Activated naive CD4-positive, alpha-beta T cell treated with anti-CD3 and anti-CD28 coated beads, Interleukin-2, amount 10 ng/mL, durations not matched to agents 7 days and 5 days (primary cell): ENCODE measurements at regions not wholly inside any gene's neighbourhood (a gene's known extent, or its start where the extent isn't known, plus 50 kb on each side); places are given as distances from the start of the nearest gene placed in this dataset.

Experiments
- CTCF ChIA-PET: fragments of 350-600 bp; sonication (Branson Sonifier 250); formaldehyde crosslinking; loops from one replicate; lab custom pipeline; 2021; ENCODE audit warnings: antibody characterized with exemption; lab: Charles Lee
- DNase-seq: peaks from one replicate; pipeline ENCODE4 v3.0.0-alpha.2; 2020
- H3K27ac Mint-ChIP-seq: one replicate; pipeline ENCODE4 v1.8.0; 2021; ENCODE audit warnings: mild to moderate bottlenecking, moderate library complexity, mixed read lengths
- H3K27me3 Mint-ChIP-seq: one replicate; pipeline ENCODE4 v1.8.0; 2021; ENCODE audit warnings: mild to moderate bottlenecking, mixed read lengths
- H3K36me3 Mint-ChIP-seq: one replicate; pipeline ENCODE4 v1.8.0; 2021; ENCODE audit warnings: mixed read lengths
- H3K4me1 Mint-ChIP-seq: one replicate; pipeline ENCODE4 v1.8.0; 2021; ENCODE audit warnings: mixed read lengths
- H3K4me3 Mint-ChIP-seq: one replicate; pipeline ENCODE4 v1.8.0; 2021; ENCODE audit warnings: mild to moderate bottlenecking, moderate library complexity, mixed read lengths
- H3K9me3 Mint-ChIP-seq: one replicate; pipeline ENCODE4 v1.8.0; 2021; ENCODE audit warnings: mixed read lengths

- Mint-ChIP-seq H3K36me3 (no peaks in the 10 kb centered on the region), H3K27ac (no peak overlapping the region)
These were observed 188.8 kb upstream of the KHDRBS2 start for GRCh38 chr6:62474793-62475192.

DNA sequence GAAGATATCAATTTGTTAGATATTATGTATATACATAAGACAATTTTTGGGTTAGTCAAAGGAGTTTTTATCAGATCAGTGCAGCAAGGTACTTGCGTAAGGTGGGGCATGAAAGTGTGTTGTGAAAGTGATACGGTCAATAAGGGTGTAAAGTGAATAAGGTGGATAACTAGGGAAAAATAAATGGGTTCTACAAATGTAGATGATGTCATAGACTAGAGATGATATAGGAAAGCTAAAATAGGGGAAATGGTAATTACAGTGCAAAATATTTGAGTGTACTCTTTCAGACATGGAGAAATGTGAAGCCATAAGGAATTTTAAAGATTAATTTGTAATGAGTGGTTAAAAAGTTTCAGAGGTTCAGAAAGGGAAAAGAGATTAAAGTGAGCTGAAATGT is 180.6 kb upstream of the KHDRBS2 start:
- no peaks in the 10 kb centered on the region for H3K36me3 Mint-ChIP-seq
- H3K4me3 Mint-ChIP-seq, result no peak overlapping the region
- no peaks in the 10 kb centered on the region for H3K4me1 Mint-ChIP-seq
- no peaks in the 10 kb centered on the region for H3K27me3 Mint-ChIP-seq
- no peak for DNase-seq
- H3K27ac Mint-ChIP-seq, result no peak overlapping the region
- no peaks in the 10 kb centered on the region for H3K9me3 Mint-ChIP-seq
- CTCF ChIA-PET, result no interaction called here

More at GRCh38 chr6:62474793-62475192, 188.8 kb upstream of the KHDRBS2 start:
- Mint-ChIP-seq H3K9me3 (peaks cover 2% of the 10 kb centered on the region), H3K4me3 (no peak overlapping the region), H3K4me1 (no peaks in the 10 kb centered on the region), H3K27me3 (no peaks in the 10 kb centered on the region)
- DNase-seq, result no peak
- CTCF ChIA-PET, result no interaction called here

DNA sequence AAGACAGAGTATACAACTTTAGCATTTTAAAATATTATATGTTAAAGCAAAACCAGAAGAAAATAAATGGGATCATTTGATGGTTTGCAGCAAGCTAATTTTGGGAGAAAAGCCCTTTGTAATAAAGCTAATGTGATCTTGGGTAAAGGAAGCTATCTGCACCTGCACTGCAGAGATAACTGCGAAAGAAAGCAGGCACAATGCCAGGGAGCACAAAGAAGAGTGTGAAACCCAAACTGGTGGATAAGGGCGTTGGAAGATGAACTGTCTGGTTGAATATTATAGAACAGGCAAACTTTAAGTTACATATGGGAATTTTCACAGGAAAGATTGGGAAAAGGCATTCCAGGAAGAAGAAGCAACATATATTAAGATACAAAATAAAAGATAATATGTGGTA is 179.2 kb upstream of the KHDRBS2 start:
- Mint-ChIP-seq H3K27ac (no peak overlapping the region), H3K27me3 (no peaks in the 10 kb centered on the region), H3K4me1 (no peaks in the 10 kb centered on the region), H3K4me3 (no peak overlapping the region), H3K36me3 (no peaks in the 10 kb centered on the region), H3K9me3 (no peaks in the 10 kb centered on the region)
- CTCF ChIA-PET, result no interaction called here
- no peak for DNase-seq

GRCh38 chr6:62452586-62452985 is 166.6 kb upstream of the KHDRBS2 start:
- Mint-ChIP-seq H3K4me1 (no peaks in the 10 kb centered on the region), H3K27ac (no peak overlapping the region), H3K4me3 (no peak overlapping the region), H3K36me3 (no peaks in the 10 kb centered on the region), H3K27me3 (no peaks in the 10 kb centered on the region), H3K9me3 (peaks cover 8% of the 10 kb centered on the region)
- CTCF ChIA-PET, result no interaction called here
- no peak for DNase-seq

- H3K4me3 Mint-ChIP-seq, result no peak overlapping the region
- no peak overlapping the region for H3K27ac Mint-ChIP-seq
- H3K4me1 Mint-ChIP-seq, result no peaks in the 10 kb centered on the region
- CTCF ChIA-PET, result no interaction called here
- H3K36me3 Mint-ChIP-seq, result no peaks in the 10 kb centered on the region
- no peaks in the 10 kb centered on the region for H3K27me3 Mint-ChIP-seq
- DNase-seq, result no peak
- peaks cover 7% of the 10 kb centered on the region for H3K9me3 Mint-ChIP-seq
These were observed 160.8 kb upstream of the KHDRBS2 start for GRCh38 chr6:62446647-62447316.

GRCh38 chr6:62445521-62445920 is 159.5 kb upstream of the KHDRBS2 start:
- H3K4me1 Mint-ChIP-seq, result no peaks in the 10 kb centered on the region
- no peak for DNase-seq
- peaks cover 6% of the 10 kb centered on the region for H3K9me3 Mint-ChIP-seq
- CTCF ChIA-PET, result no interaction called here
- H3K27ac Mint-ChIP-seq, result no peak overlapping the region
- no peak overlapping the region for H3K4me3 Mint-ChIP-seq
- H3K36me3 Mint-ChIP-seq, result no peaks in the 10 kb centered on the region
- H3K27me3 Mint-ChIP-seq, result no peaks in the 10 kb centered on the region

GRCh38 chr6:62441182-62441581 is 155.2 kb upstream of the KHDRBS2 start:
- no peaks in the 10 kb centered on the region for H3K36me3 Mint-ChIP-seq
- DNase-seq, result no peak
- H3K4me1 Mint-ChIP-seq, result no peaks in the 10 kb centered on the region
- H3K27ac Mint-ChIP-seq, result no peak overlapping the region
- H3K4me3 Mint-ChIP-seq, result no peak overlapping the region
- H3K9me3 Mint-ChIP-seq, result peaks cover 18% of the 10 kb centered on the region
- CTCF ChIA-PET, result no interaction called here
- no peaks in the 10 kb centered on the region for H3K27me3 Mint-ChIP-seq

DNA sequence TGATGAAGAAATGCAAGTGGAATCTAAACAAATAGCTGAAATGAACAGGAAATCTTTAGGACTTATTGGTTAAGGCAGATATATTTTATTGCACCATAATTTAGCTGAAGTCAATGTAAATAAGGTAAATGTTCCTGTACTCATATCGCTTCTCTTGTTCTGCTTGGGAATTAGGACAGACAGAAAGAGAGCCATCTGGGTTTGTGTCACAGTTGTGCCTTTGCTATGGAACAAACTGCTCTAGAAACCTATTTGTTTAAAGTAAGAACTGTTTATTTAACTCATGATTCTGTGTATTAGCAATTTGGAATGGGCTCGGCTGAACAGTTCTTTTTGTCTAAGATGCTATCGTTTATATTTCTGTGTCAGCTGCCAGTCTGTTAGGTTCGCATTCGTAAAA is 143.8 kb upstream of the KHDRBS2 start:
- DNase-seq, result no peak
- Mint-ChIP-seq H3K9me3 (peaks cover 9% of the 10 kb centered on the region), H3K4me1 (no peaks in the 10 kb centered on the region), H3K36me3 (no peaks in the 10 kb centered on the region), H3K27ac (no peak overlapping the region), H3K27me3 (no peaks in the 10 kb centered on the region), H3K4me3 (no peak overlapping the region)
- CTCF ChIA-PET, result no interaction called here

DNA sequence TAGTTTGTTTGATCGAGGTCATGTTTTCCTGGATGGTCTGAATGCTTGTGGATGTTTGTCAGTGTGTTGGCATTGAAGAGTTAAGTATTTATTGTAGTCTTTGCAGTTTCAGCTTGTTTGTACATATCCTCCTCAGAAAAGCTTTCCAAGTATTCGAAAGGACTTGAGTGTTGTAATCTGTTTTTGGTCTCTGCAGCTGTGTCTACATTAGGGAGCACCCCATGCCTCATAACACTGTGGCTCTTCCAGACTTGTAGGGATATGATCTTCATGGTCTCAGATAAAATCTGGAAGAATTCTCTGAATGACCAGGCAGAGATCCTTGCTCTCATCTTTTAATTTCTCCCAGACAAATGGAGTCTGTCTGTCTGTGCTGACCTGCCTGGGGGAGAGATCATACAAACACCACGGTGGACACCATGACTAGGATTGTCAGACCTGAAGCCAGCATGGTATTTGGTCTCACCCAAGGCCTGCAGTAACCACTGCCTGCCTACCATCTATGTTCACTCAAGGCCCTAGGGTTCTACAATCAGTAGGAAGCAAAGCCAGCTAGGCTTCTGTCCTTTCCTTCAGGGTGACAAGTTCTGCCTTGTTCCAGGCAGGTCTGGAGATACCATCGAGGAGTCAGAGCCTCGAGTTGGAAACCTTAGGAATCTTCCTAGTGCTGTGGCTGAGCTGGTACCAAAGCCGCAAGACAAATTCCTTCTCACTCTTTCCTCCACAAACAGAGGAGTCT is 114.7 kb upstream of the KHDRBS2 start:
- CTCF ChIA-PET, result no interaction called here
- no peak overlapping the region for H3K27ac Mint-ChIP-seq
- no peak overlapping the region for H3K4me3 Mint-ChIP-seq
- no peak for DNase-seq
- H3K9me3 Mint-ChIP-seq, result peaks cover 15% of the 10 kb centered on the region
- H3K27me3 Mint-ChIP-seq, result no peaks in the 10 kb centered on the region
- no peaks in the 10 kb centered on the region for H3K36me3 Mint-ChIP-seq
- no peaks in the 10 kb centered on the region for H3K4me1 Mint-ChIP-seq

DNA sequence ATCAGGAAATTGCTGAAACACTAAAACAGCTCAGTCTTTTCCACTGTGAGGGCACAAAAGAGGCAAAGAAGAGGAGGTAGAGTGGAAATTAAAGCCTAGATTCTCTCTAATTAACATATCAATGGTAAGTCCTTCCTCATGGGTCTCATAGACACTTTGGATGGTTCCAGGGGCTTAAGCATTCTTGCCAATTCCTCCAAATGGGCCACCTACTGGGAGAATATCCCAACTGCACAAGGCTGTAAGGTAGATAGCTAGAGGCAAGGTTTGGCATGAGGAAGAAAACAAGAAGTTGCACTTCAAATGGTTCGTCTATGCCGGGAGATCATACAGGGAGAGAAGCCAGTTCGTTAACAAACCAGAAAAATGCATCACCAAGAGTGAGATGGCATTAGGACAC is 107.6 kb upstream of the KHDRBS2 start:
- H3K4me3 Mint-ChIP-seq, result no peak overlapping the region
- no peak overlapping the region for H3K27ac Mint-ChIP-seq
- no peaks in the 10 kb centered on the region for H3K27me3 Mint-ChIP-seq
- H3K36me3 Mint-ChIP-seq, result no peaks in the 10 kb centered on the region
- H3K4me1 Mint-ChIP-seq, result no peaks in the 10 kb centered on the region
- peaks cover 6% of the 10 kb centered on the region for H3K9me3 Mint-ChIP-seq
- no peak for DNase-seq
- CTCF ChIA-PET, result no interaction called here

DNA sequence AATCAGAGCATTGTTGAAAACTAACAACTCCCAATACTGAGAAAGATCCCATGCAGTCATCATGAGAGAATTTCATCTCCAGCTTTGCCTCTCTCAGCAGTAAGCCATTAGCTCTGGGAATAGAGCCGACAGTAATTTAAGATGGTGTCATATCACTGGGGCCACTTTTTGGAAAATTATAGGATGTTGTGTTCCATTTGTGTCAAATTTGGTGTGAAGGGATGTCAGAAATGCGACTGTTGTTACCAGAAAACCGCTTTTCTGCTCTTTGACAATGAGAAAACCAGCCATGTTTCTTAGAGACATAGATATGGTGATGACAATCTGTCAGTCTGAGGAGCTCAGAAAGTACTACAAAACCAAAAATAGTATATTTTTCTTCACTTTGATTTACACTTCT is 106.3 kb upstream of the KHDRBS2 start:
- CTCF ChIA-PET, result no interaction called here
- Mint-ChIP-seq H3K27me3 (no peaks in the 10 kb centered on the region), H3K27ac (no peak overlapping the region), H3K9me3 (peaks cover 9% of the 10 kb centered on the region), H3K4me3 (no peak overlapping the region), H3K4me1 (no peaks in the 10 kb centered on the region), H3K36me3 (no peaks in the 10 kb centered on the region)
- DNase-seq, result no peak

DNA sequence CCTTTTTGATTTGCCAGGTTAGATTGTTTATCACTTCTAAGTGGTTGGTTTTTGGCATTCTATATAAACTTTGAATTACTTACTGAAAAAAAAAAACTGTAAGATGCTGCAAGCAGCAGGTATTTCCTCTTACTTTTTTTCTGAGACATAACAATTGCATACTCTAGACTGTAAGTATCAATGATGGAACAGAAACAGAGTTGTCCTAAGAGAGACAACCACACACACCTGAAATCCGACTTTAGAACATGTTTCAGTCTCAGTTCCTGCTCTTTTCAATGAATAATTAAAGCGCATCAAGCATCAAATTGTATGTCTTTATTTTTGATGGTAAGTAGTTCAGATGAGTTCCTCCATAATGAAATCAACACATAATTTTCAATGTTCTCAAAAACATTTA is 105.3 kb upstream of the KHDRBS2 start:
- CTCF ChIA-PET, result no interaction called here
- Mint-ChIP-seq H3K27ac (no peak overlapping the region), H3K36me3 (no peaks in the 10 kb centered on the region), H3K4me1 (no peaks in the 10 kb centered on the region), H3K4me3 (no peak overlapping the region), H3K27me3 (no peaks in the 10 kb centered on the region), H3K9me3 (peaks cover 7% of the 10 kb centered on the region)
- DNase-seq, result no peak

DNA sequence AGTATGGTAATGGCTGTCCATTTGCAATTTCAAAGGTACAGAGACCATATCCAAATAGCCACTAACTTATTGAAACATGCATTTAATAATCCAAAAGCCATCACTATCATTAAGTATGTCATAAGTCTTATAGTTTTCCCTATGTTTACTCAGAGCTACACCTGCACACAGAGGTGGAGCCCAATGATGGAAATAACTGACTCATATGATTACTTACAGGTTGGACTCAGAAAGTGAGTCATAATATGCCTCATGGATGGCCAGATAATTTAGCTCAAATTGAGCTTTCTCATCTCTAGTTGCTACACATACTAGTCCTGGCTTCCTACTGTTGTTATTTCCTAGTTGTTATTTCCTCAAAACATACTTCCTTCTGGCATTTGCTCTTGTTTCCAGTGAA is 104.4 kb upstream of the KHDRBS2 start:
- CTCF ChIA-PET, result no interaction called here
- H3K36me3 Mint-ChIP-seq, result no peaks in the 10 kb centered on the region
- DNase-seq, result no peak

GRCh38 chr6:62371453-62372210 is 85.6 kb upstream of the KHDRBS2 start:
- Mint-ChIP-seq H3K27ac (no peak overlapping the region), H3K4me3 (no peak overlapping the region), H3K9me3 (peaks cover 11% of the 10 kb centered on the region), H3K27me3 (no peaks in the 10 kb centered on the region), H3K36me3 (no peaks in the 10 kb centered on the region), H3K4me1 (no peaks in the 10 kb centered on the region)
- CTCF ChIA-PET, result no interaction called here
- no peak for DNase-seq

More for the DNA sequence above, 104.4 kb upstream of the KHDRBS2 start:
- Mint-ChIP-seq H3K4me3 (no peak overlapping the region), H3K9me3 (peaks cover 9% of the 10 kb centered on the region), H3K27ac (no peak overlapping the region), H3K4me1 (no peaks in the 10 kb centered on the region), H3K27me3 (no peaks in the 10 kb centered on the region)

DNA sequence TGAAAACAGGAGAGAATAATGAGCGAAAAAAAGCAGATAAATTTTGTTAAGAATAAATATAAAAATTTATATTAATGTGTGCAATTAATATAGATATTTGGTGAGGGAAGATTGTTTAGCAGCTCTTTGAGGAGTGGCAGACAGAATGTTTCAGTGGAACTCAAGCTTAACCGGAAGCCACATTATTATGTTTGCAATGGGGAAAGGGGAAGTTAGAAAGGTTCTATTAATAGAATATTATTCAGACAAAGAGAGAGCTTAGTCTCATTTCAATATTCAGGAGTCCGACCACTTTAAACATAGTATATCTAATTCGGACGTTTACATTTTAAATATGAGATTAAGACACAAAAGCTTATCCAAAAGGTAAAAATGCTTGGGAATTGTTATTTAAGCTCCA is 81.6 kb upstream of the KHDRBS2 start:
- no peaks in the 10 kb centered on the region for H3K27me3 Mint-ChIP-seq
- CTCF ChIA-PET, result no interaction called here
- DNase-seq, result no peak

More for the DNA sequence above, 81.6 kb upstream of the KHDRBS2 start:
- no peak overlapping the region for H3K4me3 Mint-ChIP-seq
- peaks cover 2% of the 10 kb centered on the region for H3K9me3 Mint-ChIP-seq
- H3K27ac Mint-ChIP-seq, result no peak overlapping the region
- H3K4me1 Mint-ChIP-seq, result no peaks in the 10 kb centered on the region
- no peaks in the 10 kb centered on the region for H3K36me3 Mint-ChIP-seq
